Fibroblast of the aortic adventitia (primary cell): ENCODE measurements at regions not wholly inside any gene's neighbourhood (a gene's known extent, or its start where the extent isn't known, plus 50 kb on each side); places are given as distances from the start of the nearest gene placed in this dataset.
"Not testable (repeated sequence)": the region's sequence is repeated elsewhere in the genome, so short reads cannot be mapped to it uniquely, and the experiment has no call there.

Experiments used
- DNase-seq: peaks from one replicate; pipeline ENCODE4 v3.0.0-alpha.2; 2010; ENCODE audit warnings: low read depth
- H3K4me3 ChIP-seq: 2 replicates; pipeline ENCODE4 v1.5.1; 2011; ENCODE audit warnings: low read depth, mild to moderate bottlenecking, control low read depth, low read length, moderate library complexity
- CTCF ChIP-seq: IDR thresholded peaks from 2 replicates; pipeline ENCODE4 v1.5.1; 2011; ENCODE audit warnings: mild to moderate bottlenecking, low read length, control low read depth, inconsistent platforms; ENCODE audit not compliant: insufficient read depth

DNA sequence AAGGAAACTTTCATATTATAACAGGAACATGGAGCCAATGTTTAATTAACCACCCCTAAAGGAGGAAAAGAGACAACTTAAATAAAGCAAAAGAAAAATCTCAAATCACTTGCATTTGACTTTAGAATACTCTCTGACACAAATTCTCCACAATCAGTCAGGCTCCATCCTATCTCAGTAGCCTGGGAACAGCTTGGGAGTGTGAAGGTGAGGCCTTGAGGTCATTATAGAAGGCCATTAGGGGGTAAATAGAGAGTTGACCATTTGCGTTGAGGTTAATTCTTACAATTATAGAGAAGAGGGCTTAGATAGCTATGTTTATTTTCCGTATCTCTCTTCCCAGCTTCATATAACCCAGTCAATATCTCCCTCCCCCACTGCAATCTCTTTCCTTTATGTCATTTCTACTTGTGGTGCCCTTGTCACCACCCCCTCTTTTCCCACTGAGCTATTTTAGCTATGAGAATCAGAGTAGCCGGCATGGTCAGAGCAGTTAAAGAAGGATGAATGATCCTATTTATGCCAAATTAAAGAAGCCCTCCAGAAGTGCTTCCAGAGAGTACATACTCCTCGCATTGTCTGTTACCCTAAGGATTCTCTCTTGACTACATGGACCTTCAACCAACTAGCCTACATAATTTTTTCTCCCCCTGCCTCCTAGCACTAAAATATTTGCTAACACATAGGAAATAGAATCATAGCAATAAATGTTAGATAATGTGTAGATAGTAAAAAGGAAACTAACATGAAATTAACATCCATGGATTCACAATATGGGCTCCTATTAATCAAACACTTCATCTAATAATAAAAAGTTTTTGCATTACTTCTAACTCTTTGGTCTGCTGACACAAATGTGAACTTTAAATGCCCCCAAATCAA lies 135.2 kb upstream of the KRR1 start:
- no peak overlapping the region for H3K4me3 ChIP-seq
- no peak for TF ChIP-seq CTCF
- DNase-seq = no peak

DNA sequence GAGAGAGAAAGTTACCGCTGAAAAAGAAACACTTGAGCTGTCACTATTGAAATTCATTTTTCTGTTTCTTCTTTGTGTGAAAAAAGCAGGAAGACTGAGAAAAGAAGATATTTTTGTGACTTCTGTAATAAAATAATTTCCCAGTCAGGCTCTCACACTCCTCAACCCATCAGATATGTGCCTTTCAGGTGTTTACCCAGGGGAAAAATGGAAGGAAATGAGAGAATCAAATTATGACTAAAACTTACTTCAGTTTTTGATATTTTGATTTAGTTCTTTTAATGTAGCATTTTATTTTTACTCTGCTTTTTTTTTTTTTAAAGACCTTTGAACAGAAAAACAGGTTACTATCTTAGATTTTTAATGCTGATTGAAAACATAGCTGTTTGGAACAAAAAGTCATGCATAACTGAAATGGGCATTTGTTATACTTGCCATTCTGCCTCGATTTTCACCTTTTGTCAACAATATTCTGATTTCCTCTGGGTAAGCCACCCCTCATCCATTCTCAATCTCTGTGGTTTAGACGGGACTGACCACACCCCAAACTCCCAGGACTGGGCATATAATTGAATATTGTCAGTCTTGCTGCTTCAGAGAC lies 133.2 kb upstream of the KRR1 start:
- no peak for TF ChIP-seq CTCF
- no peak overlapping the region for H3K4me3 ChIP-seq
- no peak for DNase-seq

DNA sequence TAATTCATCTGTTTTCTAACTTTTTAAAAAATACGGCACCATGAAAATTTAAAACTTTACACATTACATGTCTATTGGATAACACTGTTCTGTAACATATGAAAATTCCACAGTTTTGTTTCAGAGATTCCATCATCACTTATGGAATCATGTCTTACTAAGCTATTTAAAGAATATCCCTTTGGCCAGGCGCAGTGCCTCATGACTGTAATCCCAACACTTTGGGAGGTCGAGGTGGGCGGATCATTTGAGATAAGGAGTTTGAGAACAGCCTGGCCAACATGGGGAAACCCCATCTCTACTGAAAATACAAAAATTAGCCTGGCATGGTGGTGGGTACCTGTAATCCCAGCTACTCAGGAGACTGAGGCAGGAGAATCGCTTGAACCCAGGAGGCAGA lies 131.7 kb upstream of the KRR1 start:
- H3K4me3 ChIP-seq = not testable (repeated sequence)
- peak; percentile 37 for DNase-seq

DNA sequence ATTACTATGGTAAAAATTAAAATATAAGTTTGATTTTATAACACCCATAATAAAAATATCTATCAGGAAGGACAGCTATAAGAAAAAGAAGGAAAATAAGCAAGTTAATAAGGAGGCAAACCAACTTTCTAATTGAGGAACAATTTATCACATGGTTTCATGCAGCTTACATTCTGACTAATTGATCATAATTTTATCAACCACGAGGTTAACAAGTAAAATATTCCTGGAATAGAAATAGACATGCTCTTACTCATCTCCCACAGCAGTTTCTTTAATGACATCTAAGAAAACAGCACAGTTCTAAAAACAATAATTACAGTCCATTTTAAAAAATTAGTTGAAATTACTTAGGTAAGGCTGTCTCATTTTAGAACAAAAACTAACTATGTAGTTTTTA lies 130.8 kb upstream of the KRR1 start:
- TF ChIP-seq CTCF = no peak
- DNase-seq = no peak
- no peak overlapping the region for H3K4me3 ChIP-seq

- H3K4me3 ChIP-seq = no peak overlapping the region
- peak; percentile 65 for DNase-seq
- no peak for TF ChIP-seq CTCF
These were observed 129.8 kb upstream of the KRR1 start for GRCh38 chr12:75641031-75641780.

GRCh38 chr12:75638792-75639191 lies 127.4 kb upstream of the KRR1 start:
- no peak overlapping the region for H3K4me3 ChIP-seq
- DNase-seq = no peak
- no peak for TF ChIP-seq CTCF

DNA sequence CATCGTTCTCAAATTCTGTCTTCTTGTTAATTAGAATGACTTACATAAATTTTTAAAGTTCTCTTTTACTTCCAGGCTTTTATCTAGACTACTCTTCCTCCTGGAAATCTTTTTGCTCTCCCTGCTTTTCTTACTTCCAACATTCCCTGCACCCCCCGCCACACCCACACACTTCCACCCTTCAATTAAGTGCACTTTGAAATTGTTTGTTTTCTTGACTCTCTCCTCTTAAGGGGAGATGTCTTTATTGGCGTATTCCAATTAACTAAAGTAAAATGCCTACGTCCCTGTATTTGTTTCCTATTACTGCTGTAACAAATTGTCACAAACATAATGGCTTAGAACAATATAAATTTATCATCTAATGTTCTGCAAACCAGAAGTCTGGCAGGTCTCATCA lies 125.2 kb upstream of the KRR1 start:
- DNase-seq = no peak
- no peak overlapping the region for H3K4me3 ChIP-seq
- TF ChIP-seq CTCF = no peak
